GM21515 (cell line): ENCODE measurements at regions not wholly inside any gene's neighbourhood (a gene's known extent, or its start where the extent isn't known, plus 50 kb on each side); places are given as distances from the start of the nearest gene placed in this dataset.

Experiments
- ATAC-seq: cut with Tn5 transposase; IDR thresholded peaks from one replicate; pipeline ENCODE4 v1.9.1; 2021; ENCODE audit not compliant: unreplicated experiment

- no peak for ATAC-seq
Measured at GRCh38 chr6:1257778-1258177, 54.1 kb upstream of the FOXQ1 start.

- no peak for ATAC-seq
Measured at GRCh38 chr6:1256435-1257008, 55.4 kb upstream of the FOXQ1 start.

- ATAC-seq = no peak
Measured at GRCh38 chr6:1255636-1256365, 56.1 kb upstream of the FOXQ1 start.

GRCh38 chr6:1254326-1254725 lies 57.6 kb upstream of the FOXQ1 start:
- no peak for ATAC-seq

GRCh38 chr6:1253816-1254215 lies 58.1 kb upstream of the FOXQ1 start:
- ATAC-seq = no peak

GRCh38 chr6:1251198-1252155 lies 60.4 kb upstream of the FOXQ1 start:
- no peak for ATAC-seq

GRCh38 chr6:1250489-1251197 lies 61.3 kb upstream of the FOXQ1 start:
- no peak for ATAC-seq

- no peak for ATAC-seq
Measured at GRCh38 chr6:1247894-1248293, 64.0 kb upstream of the FOXQ1 start.

GRCh38 chr6:1247056-1247455 lies 64.8 kb upstream of the FOXQ1 start:
- ATAC-seq = no peak

GRCh38 chr6:1244941-1245340 lies 67.0 kb upstream of the FOXQ1 start:
- ATAC-seq = no peak

GRCh38 chr6:1244278-1244677 lies 67.6 kb upstream of the FOXQ1 start:
- no peak for ATAC-seq

GRCh38 chr6:1242446-1242845 lies 69.5 kb upstream of the FOXQ1 start:
- no peak for ATAC-seq

GRCh38 chr6:1242021-1242420 lies 69.9 kb upstream of the FOXQ1 start:
- no peak for ATAC-seq

- no peak for ATAC-seq
Measured at GRCh38 chr6:1240766-1241318, 71.1 kb upstream of the FOXQ1 start.

GRCh38 chr6:1239805-1240204 lies 72.1 kb upstream of the FOXQ1 start:
- no peak for ATAC-seq

GRCh38 chr6:1238040-1238439 lies 73.9 kb upstream of the FOXQ1 start:
- ATAC-seq = no peak

- ATAC-seq = no peak
Measured at GRCh38 chr6:1237636-1238035, 74.3 kb upstream of the FOXQ1 start.

GRCh38 chr6:1235825-1236224 lies 76.1 kb upstream of the FOXQ1 start:
- no peak for ATAC-seq

- no peak for ATAC-seq
Measured at GRCh38 chr6:1233924-1234323, 78.0 kb upstream of the FOXQ1 start.

- ATAC-seq = no peak
Measured at GRCh38 chr6:1232578-1232977, 79.3 kb upstream of the FOXQ1 start.

- no peak for ATAC-seq
Measured at GRCh38 chr6:1231941-1232340, 80.0 kb upstream of the FOXQ1 start.
